Neural cell (in vitro differentiated cells): ENCODE measurements at regions not wholly inside any gene's neighbourhood (a gene's known extent, or its start where the extent isn't known, plus 50 kb on each side); places are given as distances from the start of the nearest gene placed in this dataset.

Experiments used
- H2AFZ ChIP-seq: fragments of 200-600, 300-800 bp; sonication (generic), shearing (Covaris generic); 2 replicates; pipeline ENCODE4 v1.6.0; 2014; ENCODE audit warnings: low read depth, mild to moderate bottlenecking, antibody characterized with exemption, low read length, moderate library complexity
- H3F3A ChIP-seq: fragments of 200-600 bp; shearing (Covaris generic); 2 replicates; pipeline ENCODE4 v1.6.1; 2016; ENCODE audit warnings: mild to moderate bottlenecking, moderate library complexity, mixed read lengths, antibody characterized with exemption, low read length; ENCODE audit not compliant: insufficient read depth, poor library complexity, severe bottlenecking
- H3K27ac ChIP-seq: fragments of 200-600, 300-800 bp; sonication (generic), shearing (Covaris generic); 2 replicates; pipeline ENCODE4 v1.5.1; 2014; ENCODE audit warnings: mild to moderate bottlenecking, low read length, moderate library complexity
- H3K27me3 ChIP-seq: fragments of 300-800, 200-600 bp; sonication (generic), shearing (Covaris generic); 2 replicates; pipeline ENCODE4 v1.6.0; 2014; ENCODE audit warnings: mild to moderate bottlenecking, low read depth, low read length, moderate library complexity; ENCODE audit not compliant: insufficient read depth
- H3K36me3 ChIP-seq: fragments of 300-800, 200-600 bp; sonication (generic), shearing (Covaris generic); 2 replicates; pipeline ENCODE4 v1.5.1; 2014; ENCODE audit warnings: mild to moderate bottlenecking, antibody characterized with exemption, low read length, moderate library complexity; ENCODE audit not compliant: insufficient read depth
- H3K4me2 ChIP-seq: fragments of 300-800, 200-600 bp; sonication (generic), shearing (Covaris generic); 2 replicates; pipeline ENCODE4 v1.6.0; 2014; ENCODE audit warnings: mild to moderate bottlenecking, low read length
- H3K4me3 ChIP-seq: fragments of 300-800, 200-600 bp; sonication (generic), shearing (Covaris generic); 2 replicates; pipeline ENCODE4 v1.5.1; 2014; ENCODE audit warnings: mild to moderate bottlenecking, low read length, moderate library complexity
- H3K79me2 ChIP-seq: fragments of 200-600 bp; shearing (Covaris generic); replicated peaks from 2 replicates; pipeline ENCODE4 v1.6.0; 2014; ENCODE audit warnings: mild to moderate bottlenecking, low read length, moderate library complexity; ENCODE audit not compliant: insufficient read depth
- H3K9ac ChIP-seq: fragments of 300-800, 200-600 bp; sonication (generic), shearing (Covaris generic); 2 replicates; pipeline ENCODE4 v1.6.1; 2016; ENCODE audit warnings: mild to moderate bottlenecking, low read length, mixed read lengths
- H3K9me2 ChIP-seq: fragments of 200-600 bp; shearing (Covaris generic); 2 replicates; pipeline ENCODE4 v1.6.1; 2016; ENCODE audit warnings: mild to moderate bottlenecking, low read length, mixed read lengths; ENCODE audit not compliant: insufficient read depth
- H3K9me3 ChIP-seq: fragments of 200-600, 300-800 bp; sonication (generic), shearing (Covaris generic); 2 replicates; pipeline ENCODE4 v1.6.1; 2016; ENCODE audit warnings: mild to moderate bottlenecking, mixed run types, low read length, moderate library complexity, mixed read lengths
- H4K20me1 ChIP-seq: fragments of 200-600 bp; shearing (Covaris generic); 2 replicates; pipeline ENCODE4 v1.6.1; 2016; ENCODE audit warnings: mild to moderate bottlenecking, mixed run types; ENCODE audit not compliant: insufficient read depth
- EP300 ChIP-seq: fragments of 450-650 bp; conservative IDR thresholded peaks from 2 replicates; pipeline ENCODE4 v1.6.1; 2014; ENCODE audit warnings: antibody characterized with exemption, mild to moderate bottlenecking, moderate library complexity; ENCODE audit not compliant: poor library complexity, severe bottlenecking
- EZH2 ChIP-seq: fragments of 200-600, 300-800 bp; shearing (Covaris generic), sonication (generic); IDR thresholded peaks from 2 replicates; pipeline ENCODE4 v1.6.1; 2014; ENCODE audit warnings: antibody characterized with exemption, low read length, borderline replicate concordance, mild to moderate bottlenecking; ENCODE audit not compliant: insufficient read depth, poor library complexity, severe bottlenecking
- MXI1 ChIP-seq: fragments of 450-650 bp; conservative IDR thresholded peaks from 2 replicates; pipeline ENCODE4 v1.6.1; 2014; ENCODE audit warnings: antibody characterized with exemption, mild to moderate bottlenecking; ENCODE audit not compliant: poor library complexity, severe bottlenecking
- RAD21 ChIP-seq: fragments of 450-650 bp; conservative IDR thresholded peaks from 2 replicates; pipeline ENCODE4 v1.6.1; 2014; ENCODE audit warnings: antibody characterized with exemption, mild to moderate bottlenecking, moderate library complexity
- SMC3 ChIP-seq: fragments of 450-650 bp; conservative IDR thresholded peaks from 2 replicates; pipeline ENCODE4 v1.6.1; 2014; ENCODE audit warnings: antibody characterized with exemption, mild to moderate bottlenecking, moderate library complexity; ENCODE audit not compliant: poor library complexity
- TAF1 ChIP-seq: IDR thresholded peaks from 2 replicates; pipeline ENCODE4 v1.6.1; 2012; ENCODE audit warnings: low read depth
- TF ChIP-seq, protein P1 (sequence below): IDR thresholded peaks from 2 replicates; pipeline ENCODE4 v1.6.1; 2012; ENCODE audit warnings: borderline replicate concordance
- TF ChIP-seq, protein P2 (sequence below): fragments of 450-650 bp; IDR thresholded peaks from 2 replicates; pipeline ENCODE4 v1.5.1; 2014; ENCODE audit warnings: antibody characterized with exemption, mild to moderate bottlenecking, moderate library complexity; ENCODE audit not compliant: poor library complexity, severe bottlenecking

DNA sequence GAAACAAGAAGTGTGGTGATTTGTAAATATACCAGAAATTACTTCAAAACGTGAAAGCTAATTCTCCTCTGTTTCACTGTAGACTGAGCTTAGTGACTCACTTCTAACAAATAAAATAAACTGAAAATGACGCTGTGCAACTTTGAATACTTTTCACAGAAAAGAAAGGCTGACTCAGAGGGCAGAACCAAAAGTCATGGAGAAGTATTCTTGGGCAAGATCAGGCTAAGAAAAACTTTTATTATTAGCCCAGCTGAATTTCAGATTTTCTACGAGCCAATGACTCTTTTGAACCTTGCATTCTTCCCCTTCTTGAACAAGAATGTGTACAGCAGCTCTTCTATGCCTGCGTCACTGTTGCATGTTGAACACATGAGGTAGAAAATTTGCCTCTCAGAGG is 527.3 kb upstream of the GHITM start:
- H3K27ac ChIP-seq: no peak overlapping the region
- TF ChIP-seq SMC3 (no peak), EZH2 (no peak), TAF1 (no peak), MXI1 (no peak), EP300 (no peak), RAD21 (no peak)
- TF ChIP-seq, protein P1, sequence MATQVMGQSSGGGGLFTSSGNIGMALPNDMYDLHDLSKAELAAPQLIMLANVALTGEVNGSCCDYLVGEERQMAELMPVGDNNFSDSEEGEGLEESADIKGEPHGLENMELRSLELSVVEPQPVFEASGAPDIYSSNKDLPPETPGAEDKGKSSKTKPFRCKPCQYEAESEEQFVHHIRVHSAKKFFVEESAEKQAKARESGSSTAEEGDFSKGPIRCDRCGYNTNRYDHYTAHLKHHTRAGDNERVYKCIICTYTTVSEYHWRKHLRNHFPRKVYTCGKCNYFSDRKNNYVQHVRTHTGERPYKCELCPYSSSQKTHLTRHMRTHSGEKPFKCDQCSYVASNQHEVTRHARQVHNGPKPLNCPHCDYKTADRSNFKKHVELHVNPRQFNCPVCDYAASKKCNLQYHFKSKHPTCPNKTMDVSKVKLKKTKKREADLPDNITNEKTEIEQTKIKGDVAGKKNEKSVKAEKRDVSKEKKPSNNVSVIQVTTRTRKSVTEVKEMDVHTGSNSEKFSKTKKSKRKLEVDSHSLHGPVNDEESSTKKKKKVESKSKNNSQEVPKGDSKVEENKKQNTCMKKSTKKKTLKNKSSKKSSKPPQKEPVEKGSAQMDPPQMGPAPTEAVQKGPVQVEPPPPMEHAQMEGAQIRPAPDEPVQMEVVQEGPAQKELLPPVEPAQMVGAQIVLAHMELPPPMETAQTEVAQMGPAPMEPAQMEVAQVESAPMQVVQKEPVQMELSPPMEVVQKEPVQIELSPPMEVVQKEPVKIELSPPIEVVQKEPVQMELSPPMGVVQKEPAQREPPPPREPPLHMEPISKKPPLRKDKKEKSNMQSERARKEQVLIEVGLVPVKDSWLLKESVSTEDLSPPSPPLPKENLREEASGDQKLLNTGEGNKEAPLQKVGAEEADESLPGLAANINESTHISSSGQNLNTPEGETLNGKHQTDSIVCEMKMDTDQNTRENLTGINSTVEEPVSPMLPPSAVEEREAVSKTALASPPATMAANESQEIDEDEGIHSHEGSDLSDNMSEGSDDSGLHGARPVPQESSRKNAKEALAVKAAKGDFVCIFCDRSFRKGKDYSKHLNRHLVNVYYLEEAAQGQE: no peak
- TF ChIP-seq, protein P2, sequence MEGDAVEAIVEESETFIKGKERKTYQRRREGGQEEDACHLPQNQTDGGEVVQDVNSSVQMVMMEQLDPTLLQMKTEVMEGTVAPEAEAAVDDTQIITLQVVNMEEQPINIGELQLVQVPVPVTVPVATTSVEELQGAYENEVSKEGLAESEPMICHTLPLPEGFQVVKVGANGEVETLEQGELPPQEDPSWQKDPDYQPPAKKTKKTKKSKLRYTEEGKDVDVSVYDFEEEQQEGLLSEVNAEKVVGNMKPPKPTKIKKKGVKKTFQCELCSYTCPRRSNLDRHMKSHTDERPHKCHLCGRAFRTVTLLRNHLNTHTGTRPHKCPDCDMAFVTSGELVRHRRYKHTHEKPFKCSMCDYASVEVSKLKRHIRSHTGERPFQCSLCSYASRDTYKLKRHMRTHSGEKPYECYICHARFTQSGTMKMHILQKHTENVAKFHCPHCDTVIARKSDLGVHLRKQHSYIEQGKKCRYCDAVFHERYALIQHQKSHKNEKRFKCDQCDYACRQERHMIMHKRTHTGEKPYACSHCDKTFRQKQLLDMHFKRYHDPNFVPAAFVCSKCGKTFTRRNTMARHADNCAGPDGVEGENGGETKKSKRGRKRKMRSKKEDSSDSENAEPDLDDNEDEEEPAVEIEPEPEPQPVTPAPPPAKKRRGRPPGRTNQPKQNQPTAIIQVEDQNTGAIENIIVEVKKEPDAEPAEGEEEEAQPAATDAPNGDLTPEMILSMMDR: no peak
- H3K9me2 ChIP-seq: no peaks in the 10 kb centered on the region
- H4K20me1 ChIP-seq: no peaks in the 10 kb centered on the region
- H3K9me3 ChIP-seq: no peaks in the 10 kb centered on the region
- no peak overlapping the region for H3K9ac ChIP-seq
- H2AFZ ChIP-seq: no peak overlapping the region
- no peak overlapping the region for H3K4me2 ChIP-seq
- H3K36me3 ChIP-seq: no peaks in the 10 kb centered on the region
- H3K4me3 ChIP-seq: no peak overlapping the region
- no peaks in the 10 kb centered on the region for H3F3A ChIP-seq
- H3K79me2 ChIP-seq: no peaks in the 10 kb centered on the region
- H3K27me3 ChIP-seq: no peaks in the 10 kb centered on the region

DNA sequence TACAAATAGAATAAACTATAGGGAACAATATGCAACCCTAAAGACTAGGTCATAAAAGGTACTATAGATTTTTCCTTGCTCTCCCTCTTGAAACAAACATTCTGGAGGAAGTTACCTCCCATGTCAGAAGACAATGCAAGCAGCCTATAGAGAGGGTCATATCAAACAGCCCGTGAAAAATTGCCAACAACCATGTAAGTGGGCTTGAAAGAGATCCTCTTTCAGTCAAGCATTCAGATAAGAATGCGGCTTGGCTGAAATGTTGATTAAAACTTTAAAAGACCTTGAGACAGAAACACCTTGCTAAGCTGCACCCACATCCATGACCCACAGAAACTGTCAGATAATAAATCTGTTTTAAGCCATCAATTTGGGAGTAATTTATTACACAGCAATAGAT is 526.6 kb upstream of the GHITM start:
- Histone ChIP-seq H3K4me2 (no peak overlapping the region), H3K79me2 (no peaks in the 10 kb centered on the region)

More for the DNA sequence above, 526.6 kb upstream of the GHITM start:
- no peak overlapping the region for H2AFZ ChIP-seq
- no peaks in the 10 kb centered on the region for H3K9me2 ChIP-seq
- no peaks in the 10 kb centered on the region for H4K20me1 ChIP-seq
- H3K36me3 ChIP-seq: no peaks in the 10 kb centered on the region
- H3K9ac ChIP-seq: no peak overlapping the region
- TF ChIP-seq MXI1: no peak
- no peak for TF ChIP-seq TAF1
- TF ChIP-seq SMC3: no peak
- TF ChIP-seq EP300: no peak
- TF ChIP-seq, protein P2: no peak
- H3K27ac ChIP-seq: no peak overlapping the region
- H3K9me3 ChIP-seq: no peaks in the 10 kb centered on the region
- H3F3A ChIP-seq: no peaks in the 10 kb centered on the region
- no peaks in the 10 kb centered on the region for H3K27me3 ChIP-seq
- H3K4me3 ChIP-seq: no peak overlapping the region
